Suprapubic skin (tissue), 4 donors: ENCODE measurements at regions not wholly inside any gene's neighbourhood (a gene's known extent, or its start where the extent isn't known, plus 50 kb on each side); places are given as distances from the start of the nearest gene placed in this dataset.

ENCODE experiments used
- DNase-seq, 2 donors: peaks; one replicate each; pipeline ENCODE4 v3.0.0-alpha.2; 2019; ENCODE audit warnings: low spot score in 2 of 2
- H3K27ac ChIP-seq: fragments of 200-600 bp; sonication (generic); one replicate; pipeline ENCODE4 v1.5.1; 2019
- H3K27me3 ChIP-seq: fragments of 200-600 bp; sonication (generic); one replicate; pipeline ENCODE4 v1.5.1; 2019
- H3K36me3 ChIP-seq: fragments of 200-600 bp; sonication (generic); one replicate; pipeline ENCODE4 v1.5.1; 2019
- H3K4me1 ChIP-seq: fragments of 200-600 bp; sonication (generic); one replicate; pipeline ENCODE4 v1.5.1; 2019
- H3K4me3 ChIP-seq: fragments of 200-600 bp; sonication (generic); one replicate; pipeline ENCODE4 v1.5.1; 2019; ENCODE audit warnings: mild to moderate bottlenecking
- H3K9me3 ChIP-seq: fragments of 200-600 bp; sonication (generic); one replicate; pipeline ENCODE4 v1.5.1; 2019
- CTCF ChIP-seq, 2 donors: fragments of 200-600 bp in 1 of 2; fragments of 450-650 bp in 1 of 2; sonication (generic) in 1 of 2; IDR thresholded peaks; one replicate each; pipeline ENCODE4 v1.5.1; 2016 to 2019; ENCODE audit warnings: antibody characterized with exemption in 2 of 2, mild to moderate bottlenecking in 1 of 2, moderate library complexity in 1 of 2
- EP300 ChIP-seq: sonication (generic); formaldehyde crosslinking; IDR thresholded peaks from one replicate; pipeline ENCODE4 v1.6.1; 2017; ENCODE audit warnings: antibody characterized with exemption
- POLR2A ChIP-seq, 2 donors: fragments of 450-650 bp; IDR thresholded peaks; one replicate each; pipeline ENCODE4 v1.6.1; 2017; ENCODE audit warnings: antibody characterized with exemption in 2 of 2, mild to moderate bottlenecking in 2 of 2, moderate library complexity in 2 of 2
- POLR2AphosphoS5 ChIP-seq, 3 donors: sonication (generic); formaldehyde crosslinking; IDR thresholded peaks; one replicate each; pipeline ENCODE4 v1.6.1; 2017; ENCODE audit warnings: antibody characterized with exemption in 3 of 3
- WGBS: methylation state at CpG from one replicate; pipeline ENCODE4 v1.1.5; 2018; 5-methylcytosine and 5-hydroxymethylcytosine counted together

- H3K27me3 ChIP-seq: no peaks in the 10 kb centered on the region
- 69% methylated on average over 2 of the region's 2 CpGs for WGBS
- no peak overlapping the region for H3K27ac ChIP-seq
- H3K36me3 ChIP-seq: no peaks in the 10 kb centered on the region
- H3K4me1 ChIP-seq: no peaks in the 10 kb centered on the region
- no peak for DNase-seq
- TF ChIP-seq POLR2AphosphoS5 (IDR thresholded peaks at IDR 0.05): no peak
- TF ChIP-seq EP300: no peak
- H3K9me3 ChIP-seq: no peaks in the 10 kb centered on the region
- H3K4me3 ChIP-seq: no peak overlapping the region
These were observed 58.3 kb upstream of the NEUROD6 start for GRCh38 chr7:31398815-31399214.

- H3K9me3 ChIP-seq: no peaks in the 10 kb centered on the region
- no peak overlapping the region for H3K4me3 ChIP-seq
- H3K27ac ChIP-seq: no peak overlapping the region
- no peaks in the 10 kb centered on the region for H3K36me3 ChIP-seq
- no peak for DNase-seq
- no peaks in the 10 kb centered on the region for H3K4me1 ChIP-seq
- no peak for TF ChIP-seq POLR2AphosphoS5 (IDR thresholded peaks at IDR 0.05)
- no peak for TF ChIP-seq POLR2A (IDR thresholded peaks at IDR 0.05)
- no peak for TF ChIP-seq EP300
- no peak for TF ChIP-seq CTCF (IDR thresholded peaks at IDR 0.05)
- 43% methylated on average over 2 of the region's 2 CpGs for WGBS
- no peaks in the 10 kb centered on the region for H3K27me3 ChIP-seq
These were observed 66.7 kb upstream of the NEUROD6 start for GRCh38 chr7:31407178-31407676.

DNA sequence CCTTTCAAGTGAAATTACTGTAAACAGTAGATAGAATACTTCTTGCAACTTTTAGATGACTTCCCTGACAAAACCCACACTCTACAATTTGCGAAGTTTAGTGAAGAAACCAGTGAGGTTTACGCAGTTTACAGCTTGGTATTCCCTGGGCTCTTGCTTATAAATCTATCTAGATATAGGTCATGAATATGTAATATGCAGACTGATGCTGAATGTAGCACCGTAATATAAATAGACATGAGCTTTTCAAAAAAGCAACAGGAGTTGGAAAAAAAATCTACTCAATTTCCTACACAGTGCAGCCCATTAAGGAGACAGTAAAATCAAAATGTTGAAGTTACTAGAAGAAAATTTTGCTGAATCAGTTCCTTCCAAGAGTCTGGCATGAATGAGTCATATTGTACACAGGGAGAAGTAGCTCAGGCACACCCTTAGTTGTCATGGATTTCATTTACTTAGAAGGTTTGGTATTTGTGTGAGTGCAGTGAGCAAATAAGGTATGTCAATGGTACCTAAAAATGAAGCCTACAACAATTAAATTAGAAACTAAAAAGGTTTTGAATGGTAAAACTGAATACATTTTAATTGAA lies 67.7 kb upstream of the NEUROD6 start:
- H3K9me3 ChIP-seq: no peaks in the 10 kb centered on the region
- WGBS: 60% methylated on average over 3 of the region's 3 CpGs
- H3K4me3 ChIP-seq: no peak overlapping the region
- H3K27ac ChIP-seq: no peak overlapping the region
- no peaks in the 10 kb centered on the region for H3K4me1 ChIP-seq
- TF ChIP-seq EP300: no peak
- TF ChIP-seq POLR2AphosphoS5 (IDR thresholded peaks at IDR 0.05): no peak
- no peak for TF ChIP-seq CTCF (IDR thresholded peaks at IDR 0.05)
- TF ChIP-seq POLR2A (IDR thresholded peaks at IDR 0.05): no peak
- no peaks in the 10 kb centered on the region for H3K27me3 ChIP-seq
- H3K36me3 ChIP-seq: no peaks in the 10 kb centered on the region
- DNase-seq: no peak

- no peaks in the 10 kb centered on the region for H3K9me3 ChIP-seq
- H3K4me3 ChIP-seq: no peak overlapping the region
- no peaks in the 10 kb centered on the region for H3K27me3 ChIP-seq
- H3K27ac ChIP-seq: no peak overlapping the region
- no peaks in the 10 kb centered on the region for H3K36me3 ChIP-seq
- DNase-seq: no peak
- H3K4me1 ChIP-seq: no peaks in the 10 kb centered on the region
- 86% methylated on average over 2 of the region's 2 CpGs for WGBS
- no peak for TF ChIP-seq POLR2A (IDR thresholded peaks at IDR 0.05)
- no peak for TF ChIP-seq POLR2AphosphoS5 (IDR thresholded peaks at IDR 0.05)
- no peak for TF ChIP-seq CTCF (IDR thresholded peaks at IDR 0.05)
- no peak for TF ChIP-seq EP300
These were observed 69.7 kb upstream of the NEUROD6 start for GRCh38 chr7:31410265-31410664.

GRCh38 chr7:31411416-31411815 lies 70.9 kb upstream of the NEUROD6 start:
- Histone ChIP-seq H3K4me3 (no peak overlapping the region), H3K9me3 (no peaks in the 10 kb centered on the region), H3K27me3 (no peaks in the 10 kb centered on the region), H3K36me3 (no peaks in the 10 kb centered on the region), H3K4me1 (no peaks in the 10 kb centered on the region), H3K27ac (no peak overlapping the region)
- no peak for TF ChIP-seq EP300
- no peak for TF ChIP-seq CTCF (IDR thresholded peaks at IDR 0.05)
- no peak for TF ChIP-seq POLR2AphosphoS5 (IDR thresholded peaks at IDR 0.05)
- 57% methylated on average over 1 of the region's 1 CpG for WGBS
- DNase-seq: no peak

GRCh38 chr7:31413766-31414165 lies 73.2 kb upstream of the NEUROD6 start:
- no peaks in the 10 kb centered on the region for H3K4me1 ChIP-seq
- H3K27me3 ChIP-seq: no peaks in the 10 kb centered on the region
- no peak for DNase-seq
- TF ChIP-seq POLR2AphosphoS5 (IDR thresholded peaks at IDR 0.05) (no peak), POLR2A (IDR thresholded peaks at IDR 0.05) (no peak), EP300 (no peak), CTCF (IDR thresholded peaks at IDR 0.05) (no peak)
- WGBS: 42% methylated on average over 1 of the region's 1 CpG
- no peaks in the 10 kb centered on the region for H3K9me3 ChIP-seq
- H3K4me3 ChIP-seq: no peak overlapping the region
- H3K36me3 ChIP-seq: no peaks in the 10 kb centered on the region
- H3K27ac ChIP-seq: no peak overlapping the region
